NCI-H2196 treated with DMSO at 0.1 percent for 48 hours (cell line): ENCODE measurements at regions not wholly inside any gene's neighbourhood (a gene's known extent, or its start where the extent isn't known, plus 50 kb on each side); places are given as distances from the start of the nearest gene placed in this dataset.

Experiments used
- DNase-seq: peaks from one replicate; lab custom pipeline; 2025; ENCODE audit not compliant: unreplicated experiment; lab: John Stamatoyannopoulos, UW

- DNase-seq = no peak
Measured at GRCh38 chr3:10555263-10555662, 49.9 kb upstream of the ATP2B2 start.

GRCh38 chr3:10556312-10556711, 50.9 kb upstream of the ATP2B2 start:
- no peak for DNase-seq

GRCh38 chr3:10557250-10557649, 51.9 kb upstream of the ATP2B2 start:
- DNase-seq = no peak

GRCh38 chr3:10557781-10558373, 52.5 kb upstream of the ATP2B2 start:
- no peak for DNase-seq

GRCh38 chr3:10558736-10559135, 53.4 kb upstream of the ATP2B2 start:
- no peak for DNase-seq

- no peak for DNase-seq
Measured at GRCh38 chr3:10560060-10560861, 54.9 kb upstream of the ATP2B2 start.

- no peak for DNase-seq
Measured at GRCh38 chr3:10561162-10561945, 56.0 kb upstream of the ATP2B2 start.

- no peak for DNase-seq
Measured at GRCh38 chr3:10561946-10562560, 56.7 kb upstream of the ATP2B2 start.

GRCh38 chr3:10563396-10563795, 58.0 kb upstream of the ATP2B2 start:
- DNase-seq = no peak

- no peak for DNase-seq
Measured at GRCh38 chr3:10565814-10566213, 60.4 kb upstream of the ATP2B2 start.

- no peak for DNase-seq
Measured at GRCh38 chr3:10566451-10566850, 61.1 kb upstream of the ATP2B2 start.

GRCh38 chr3:10568549-10568948, 63.2 kb upstream of the ATP2B2 start:
- no peak for DNase-seq

- DNase-seq = no peak
Measured at GRCh38 chr3:10570196-10570946, 65.0 kb upstream of the ATP2B2 start.

- DNase-seq = no peak
Measured at GRCh38 chr3:10574101-10574620, 68.8 kb upstream of the ATP2B2 start.

- no peak for DNase-seq
Measured at GRCh38 chr3:10575601-10576160, 70.3 kb upstream of the ATP2B2 start.

GRCh38 chr3:10577486-10577885, 72.1 kb upstream of the ATP2B2 start:
- DNase-seq = no peak

GRCh38 chr3:10580426-10580825, 75.0 kb upstream of the ATP2B2 start:
- DNase-seq = no peak

GRCh38 chr3:10581251-10581650, 75.9 kb upstream of the ATP2B2 start:
- no peak for DNase-seq

- no peak for DNase-seq
Measured at GRCh38 chr3:10581716-10582115, 76.3 kb upstream of the ATP2B2 start.

- DNase-seq = no peak
Measured at GRCh38 chr3:10582733-10583132, 77.3 kb upstream of the ATP2B2 start.
